Activated CD8-positive, alpha-beta memory T cell treated with anti-CD3 and anti-CD28 coated beads, Interleukin-2, amount 50 U/mL, for 48 hours (primary cell): ENCODE measurements at regions not wholly inside any gene's neighbourhood (a gene's known extent, or its start where the extent isn't known, plus 50 kb on each side); places are given as distances from the start of the nearest gene placed in this dataset.
"Not testable (repeated sequence)": the region's sequence is repeated elsewhere in the genome, so short reads cannot be mapped to it uniquely, and the experiment has no call there.

ENCODE experiments used
- DNase-seq: peaks from one replicate; pipeline ENCODE4 v3.0.0-alpha.2; 2020

DNA sequence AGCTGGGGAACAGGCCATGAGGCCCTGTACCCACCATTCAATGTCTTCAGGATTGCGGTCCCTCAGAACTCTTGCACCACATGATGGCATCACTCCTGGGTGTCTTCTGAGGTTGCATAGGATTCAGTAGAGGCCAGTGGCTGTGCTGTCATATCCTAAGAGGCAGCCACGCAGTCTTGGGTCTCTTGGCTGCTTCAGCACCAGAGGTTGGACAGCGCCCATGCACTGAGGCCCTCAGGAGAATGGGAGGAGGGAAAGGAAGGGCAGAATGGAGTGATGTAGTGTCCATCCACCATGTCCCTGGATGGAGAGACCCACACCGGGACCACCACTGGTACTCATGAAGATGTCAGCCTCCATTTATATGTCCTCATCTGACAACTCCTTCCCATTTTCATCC lies 439.9 kb downstream of the TUBA3C start:
- DNase-seq = not testable (repeated sequence)

DNA sequence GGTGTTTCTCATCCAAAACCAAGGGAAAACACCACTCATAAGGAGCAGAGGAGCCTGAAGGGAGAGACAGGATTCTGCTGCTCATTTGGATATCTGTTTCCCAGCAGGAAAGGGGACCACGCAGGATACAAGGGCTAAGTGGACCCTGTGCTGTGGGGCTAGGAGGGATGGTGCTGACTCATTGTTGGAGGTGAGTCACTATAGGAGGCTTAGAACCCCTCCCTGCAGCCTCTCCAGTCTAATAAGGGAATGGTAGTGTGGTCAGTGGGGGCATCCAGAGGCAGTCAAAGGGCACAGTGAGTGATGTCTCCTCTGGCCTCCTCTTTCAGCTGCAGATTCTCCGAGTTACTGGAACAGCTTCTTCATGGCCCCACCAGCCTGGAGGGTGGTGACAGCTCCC lies 442.3 kb downstream of the TUBA3C start:
- DNase-seq = no peak

GRCh38 chr13:18738086-18738485 lies 443.5 kb downstream of the TUBA3C start:
- not testable (repeated sequence) for DNase-seq

DNA sequence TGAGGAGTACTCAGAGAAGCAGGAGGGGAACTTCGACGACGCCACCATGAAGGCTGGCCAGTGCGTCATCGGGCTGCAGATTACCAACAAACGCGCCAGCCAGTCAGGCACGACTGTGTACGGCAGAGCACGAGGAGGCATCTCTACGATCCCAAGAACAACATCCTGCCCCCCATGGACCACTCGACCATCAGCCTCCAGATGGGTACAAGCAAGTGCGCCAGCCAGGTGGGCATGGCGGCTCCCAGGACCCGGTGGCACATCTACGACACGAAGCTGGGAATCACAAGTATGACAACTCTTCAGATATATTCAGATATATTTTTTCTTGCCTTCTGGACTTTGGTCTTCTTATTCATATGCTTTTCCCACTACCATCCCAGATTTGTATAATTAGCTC lies 454.5 kb downstream of the TUBA3C start:
- DNase-seq = not testable (repeated sequence)

DNA sequence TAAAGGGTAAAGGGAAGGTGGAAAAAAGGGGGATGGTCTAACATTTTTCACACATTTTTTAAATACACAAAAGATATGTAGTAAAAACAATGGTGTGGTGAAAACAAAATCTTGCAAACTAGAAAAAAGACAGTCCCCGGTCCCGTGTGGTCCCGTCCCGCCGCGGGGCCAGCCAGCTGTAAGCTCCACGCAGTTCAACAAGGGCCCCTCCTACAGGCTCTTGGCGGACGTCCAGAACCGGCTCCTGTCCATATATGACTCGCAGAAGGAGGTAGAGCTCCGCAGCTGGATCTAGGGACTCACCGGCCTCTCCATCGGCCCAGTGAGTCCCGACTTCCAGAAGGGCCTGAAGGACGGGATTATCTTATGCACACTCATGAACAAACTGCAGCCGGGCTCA lies 455.1 kb downstream of the TUBA3C start:
- not testable (repeated sequence) for DNase-seq

DNA sequence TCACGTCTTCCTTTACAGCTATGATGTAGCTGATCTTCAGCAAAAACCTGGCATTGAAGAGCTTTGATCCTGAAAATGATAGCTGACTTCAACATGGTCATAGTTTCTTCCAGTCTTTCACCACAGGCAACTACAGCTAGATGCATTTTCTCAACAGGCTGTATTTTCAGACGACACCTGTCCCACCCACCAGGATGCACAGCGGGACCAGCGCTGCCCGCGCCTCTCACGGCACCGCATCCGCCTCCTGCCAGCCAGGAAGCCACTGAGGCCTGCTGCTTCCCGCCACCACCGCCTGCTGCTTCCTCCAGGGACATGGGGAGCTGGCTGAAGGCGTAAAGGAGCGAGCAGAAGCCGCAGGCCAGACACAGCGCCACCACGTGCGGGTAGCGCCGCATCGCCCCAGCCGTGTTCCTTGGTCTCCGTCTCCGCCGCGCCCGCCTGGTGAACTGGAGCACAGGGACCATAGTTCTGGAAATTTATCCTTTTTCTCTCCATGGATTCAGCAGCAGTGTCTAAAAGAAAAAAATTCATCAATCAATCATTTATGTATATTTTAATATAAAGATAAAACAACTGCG lies 456.3 kb downstream of the TUBA3C start:
- not testable (repeated sequence) for DNase-seq

GRCh38 chr13:18714889-18715288 lies 466.7 kb downstream of the TUBA3C start:
- DNase-seq = no peak

GRCh38 chr13:18710673-18711072 lies 471.0 kb downstream of the TUBA3C start:
- DNase-seq = not testable (repeated sequence)

DNA sequence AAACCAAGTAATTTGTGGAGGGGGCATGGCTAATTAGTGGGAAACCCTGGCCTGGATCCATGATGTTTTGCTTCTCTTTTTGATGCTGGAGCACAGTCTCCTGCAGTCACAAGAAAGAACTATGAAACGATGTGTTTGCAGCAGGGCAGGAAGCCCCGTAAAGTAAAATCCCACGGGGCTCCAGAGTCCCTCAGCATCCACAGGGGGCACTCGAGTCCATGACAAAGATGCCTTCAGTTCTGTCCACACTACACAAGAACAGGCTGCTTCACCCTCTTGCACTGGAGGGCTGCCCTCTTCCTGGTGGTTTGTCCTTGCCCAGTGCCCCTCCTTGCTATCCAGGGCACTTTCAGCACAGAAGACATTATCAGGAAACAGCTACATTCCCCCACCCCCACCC lies 475.1 kb downstream of the TUBA3C start:
- not testable (repeated sequence) for DNase-seq

DNA sequence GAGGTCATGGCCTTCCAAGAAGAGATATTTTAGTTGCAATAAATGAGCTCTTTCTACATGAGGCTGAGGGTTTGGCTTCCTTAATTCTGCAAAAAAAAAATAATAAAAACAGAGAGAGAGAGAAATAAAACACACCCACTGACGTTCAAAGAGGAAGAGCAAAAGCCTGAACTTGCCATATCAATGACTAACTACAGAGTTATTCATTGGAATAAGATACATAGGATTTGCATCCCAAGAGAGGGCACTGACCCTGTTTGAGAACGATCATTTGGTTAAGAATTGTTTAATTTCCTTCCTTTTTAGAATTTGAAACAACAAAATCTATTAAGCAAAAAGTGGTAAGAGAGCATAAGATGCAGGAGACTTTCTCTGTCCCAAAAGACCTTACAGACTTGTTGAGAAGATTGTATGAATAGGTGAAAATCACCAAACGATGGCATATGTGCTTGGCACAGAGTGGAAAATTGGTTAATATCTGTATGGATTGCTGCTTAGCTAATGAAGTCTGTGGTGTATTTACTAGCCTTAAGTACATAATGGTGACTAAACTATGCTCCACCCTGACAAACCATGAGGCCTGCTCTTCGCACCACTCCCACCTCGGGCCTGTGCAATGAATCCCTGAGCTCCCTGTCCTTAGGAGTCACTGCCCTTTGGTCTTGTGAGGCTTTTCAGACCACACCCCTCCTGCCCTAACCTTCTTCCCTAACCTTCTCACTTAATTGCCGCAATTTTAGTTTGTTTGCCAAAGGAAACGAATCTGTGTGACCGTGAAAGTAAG lies 479.0 kb downstream of the TUBA3C start:
- not testable (repeated sequence) for DNase-seq

GRCh38 chr13:18698332-18698731 lies 483.3 kb downstream of the TUBA3C start:
- not testable (repeated sequence) for DNase-seq

DNA sequence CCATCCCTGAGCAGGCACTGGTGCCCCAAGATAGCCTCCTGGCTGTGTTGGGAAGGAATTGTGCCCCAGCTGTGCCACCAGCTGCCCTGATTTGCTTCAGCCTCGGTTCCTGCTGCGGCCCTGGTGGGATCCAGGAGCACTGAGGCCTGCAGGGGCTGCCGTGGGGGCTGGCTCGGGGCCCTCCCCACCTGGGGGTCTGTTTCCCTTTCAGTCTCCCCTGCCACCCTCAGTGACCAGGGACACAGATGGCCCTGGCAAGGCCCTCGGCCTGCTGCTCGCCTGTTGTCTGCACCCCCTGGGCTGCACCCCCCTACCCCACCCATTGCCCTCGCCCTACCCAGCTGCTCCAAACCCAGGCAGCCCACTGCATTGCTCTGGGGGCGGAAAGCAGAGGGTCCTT lies 483.8 kb downstream of the TUBA3C start:
- DNase-seq = not testable (repeated sequence)

- DNase-seq = not testable (repeated sequence)
These were observed 484.4 kb downstream of the TUBA3C start for GRCh38 chr13:18697221-18697620.

DNA sequence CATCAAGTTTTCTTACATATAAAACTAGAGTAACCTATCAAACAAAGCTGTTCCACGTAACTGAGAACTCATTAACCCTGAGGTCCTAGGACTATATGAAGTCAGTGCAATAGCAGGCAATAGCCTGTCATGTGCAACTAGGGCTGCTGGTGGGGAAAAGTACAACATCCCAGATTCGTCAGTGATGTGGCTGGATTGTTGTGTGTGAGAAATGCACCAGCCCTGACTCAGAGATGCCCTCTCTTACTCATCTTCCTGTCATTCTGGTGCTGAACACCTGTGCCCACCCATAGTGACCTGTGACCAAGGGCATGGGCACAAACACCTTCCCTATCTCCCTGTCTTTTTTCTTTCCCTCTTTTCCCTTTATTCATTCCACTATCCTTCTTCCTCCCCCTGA lies 504.2 kb downstream of the TUBA3C start:
- not testable (repeated sequence) for DNase-seq

DNA sequence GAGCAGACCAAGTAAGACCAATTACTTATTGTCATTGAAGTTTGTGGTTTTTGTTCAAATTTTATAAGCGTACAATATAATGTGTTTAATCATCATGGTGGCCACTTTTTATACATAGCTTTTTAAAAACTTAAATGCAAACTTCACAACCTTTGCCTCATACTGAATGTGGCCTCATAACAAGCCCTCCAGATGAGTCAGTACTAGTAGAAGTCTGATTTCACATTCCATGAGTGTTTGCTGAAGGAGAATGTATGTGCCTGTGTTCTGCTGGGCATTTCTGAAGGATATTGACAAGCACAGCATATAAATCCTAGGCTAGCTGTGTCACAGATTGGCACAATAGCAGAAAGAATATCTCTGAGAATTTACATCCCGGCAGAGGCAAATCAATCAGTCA lies 506.4 kb downstream of the TUBA3C start:
- not testable (repeated sequence) for DNase-seq

DNA sequence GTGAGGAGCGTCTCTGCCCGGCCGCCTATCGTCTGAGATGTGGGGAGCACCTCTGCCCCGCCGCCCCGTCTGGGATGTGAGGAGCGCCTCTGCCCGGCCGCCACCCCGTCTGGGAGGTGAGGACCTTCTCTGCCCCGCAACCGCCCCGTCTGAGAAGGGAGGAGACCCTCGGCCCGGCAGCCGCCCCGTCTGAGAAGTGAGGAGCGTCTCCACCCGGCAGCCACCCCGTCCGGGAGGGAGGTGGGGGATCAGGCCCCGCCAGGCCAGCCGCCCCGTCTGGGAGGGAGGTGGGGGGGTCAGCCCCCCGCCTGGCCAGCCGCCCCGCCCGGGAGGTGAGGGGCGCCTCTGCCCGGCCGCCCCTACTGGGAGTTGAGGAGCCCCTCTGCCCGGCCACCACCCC lies 507.8 kb downstream of the TUBA3C start:
- not testable (repeated sequence) for DNase-seq

GRCh38 chr13:18666585-18666984 lies 515.0 kb downstream of the TUBA3C start:
- not testable (repeated sequence) for DNase-seq

DNA sequence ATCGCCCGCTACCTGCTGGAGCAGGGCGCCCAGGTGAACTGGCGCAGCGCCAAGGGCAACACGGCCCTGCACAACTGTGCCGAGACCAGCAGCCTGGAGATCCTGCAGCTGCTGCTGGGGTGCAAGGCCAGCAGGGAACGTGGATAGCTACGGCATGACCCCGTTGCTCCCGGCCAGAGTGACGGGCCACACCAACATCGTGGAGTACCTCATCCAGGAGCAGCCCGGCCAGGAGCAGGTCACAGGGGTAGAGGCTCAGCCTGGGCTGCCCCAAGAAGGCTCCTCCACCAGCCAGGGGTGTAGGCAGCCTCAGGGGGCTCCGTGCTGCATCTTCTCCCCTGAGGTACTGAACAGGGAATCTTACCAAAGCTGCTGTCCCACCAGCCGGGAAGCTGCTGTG lies 515.9 kb downstream of the TUBA3C start:
- not testable (repeated sequence) for DNase-seq

- DNase-seq = not testable (repeated sequence)
These were observed 516.5 kb downstream of the TUBA3C start for GRCh38 chr13:18665124-18665523.

- not testable (repeated sequence) for DNase-seq
These were observed 518.4 kb downstream of the TUBA3C start for GRCh38 chr13:18663222-18663621.

DNA sequence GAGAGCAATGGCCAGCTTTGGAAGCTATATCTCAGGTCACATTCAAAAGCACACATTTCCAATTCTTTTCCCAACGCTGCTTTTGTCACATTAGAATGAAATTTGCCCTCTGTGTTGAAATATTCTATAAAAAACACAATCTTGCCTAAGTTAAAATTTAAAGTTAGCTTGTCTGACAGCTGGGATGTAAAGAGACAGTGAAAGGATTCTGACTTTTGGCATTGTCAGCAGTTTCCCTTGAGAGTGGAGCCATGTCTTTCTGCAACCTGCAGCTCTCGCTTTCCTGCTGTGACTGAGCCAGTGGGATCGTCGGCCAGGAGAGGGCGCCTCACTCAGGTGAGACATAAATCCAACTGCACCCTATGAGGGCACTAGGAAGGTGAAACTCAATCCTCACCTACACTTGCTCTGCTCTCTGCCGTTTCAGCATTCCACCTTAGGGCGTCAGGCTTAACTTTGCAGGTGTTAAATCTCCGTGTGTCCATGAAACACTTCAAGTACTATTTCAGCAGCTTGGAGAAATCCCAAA lies 537.9 kb downstream of the TUBA3C start:
- peak; percentile 53 for DNase-seq

GRCh38 chr13:18628928-18629327 lies 552.7 kb downstream of the TUBA3C start:
- DNase-seq = not testable (repeated sequence)

DNA sequence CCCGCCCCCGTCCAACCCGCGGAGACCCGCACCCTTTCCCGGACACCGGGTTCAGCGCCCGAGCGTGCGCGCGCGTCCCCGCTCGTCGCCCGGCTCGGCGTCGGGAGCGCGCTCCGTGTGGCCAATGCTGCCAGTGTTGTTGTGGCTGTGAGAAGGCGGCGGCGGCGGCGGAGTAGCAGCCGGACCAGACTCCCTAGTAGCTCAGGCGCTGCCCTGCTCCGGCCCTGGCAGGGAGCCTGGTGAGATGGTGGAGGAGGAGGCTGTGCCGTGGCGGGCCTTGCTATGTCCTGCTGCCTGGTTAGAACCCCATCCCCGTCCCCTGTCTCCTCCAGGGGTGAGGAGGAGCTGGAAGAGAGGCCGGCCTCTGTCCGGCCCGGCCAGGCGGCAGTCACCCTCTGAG lies 553.2 kb downstream of the TUBA3C start:
- DNase-seq = no peak

DNA sequence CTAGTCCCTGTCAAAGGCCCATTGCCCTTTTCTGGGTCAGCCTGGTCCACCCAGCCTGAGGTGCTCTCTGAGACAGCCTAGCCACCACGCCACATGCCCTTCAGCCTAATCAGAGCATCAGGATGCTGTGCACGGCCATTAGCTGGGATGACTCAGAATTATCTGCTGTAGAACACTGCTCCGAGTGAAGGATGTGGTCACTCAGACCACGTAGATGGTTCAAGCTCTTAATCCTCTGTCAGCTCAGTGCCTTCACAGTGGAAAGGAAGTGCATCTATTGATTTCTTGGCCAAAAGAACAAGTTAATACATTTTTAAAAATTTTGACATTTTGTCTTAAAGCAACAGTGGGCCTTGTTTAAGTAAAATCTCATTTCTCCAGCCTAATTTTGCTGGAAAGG lies 557.6 kb downstream of the TUBA3C start:
- DNase-seq = not testable (repeated sequence)
